IMR-90 (cell line): ENCODE measurements at regions not wholly inside any gene's neighbourhood (a gene's known extent, or its start where the extent isn't known, plus 50 kb on each side); places are given as distances from the start of the nearest gene placed in this dataset.

Experiments used
- ATAC-seq: fragments of 200-7000 bp; cut with Tn5 transposase; 2 replicates; pipeline ENCODE4 v1.9.1; 2020; ENCODE audit warnings: low read depth, mild to moderate bottlenecking, moderate library complexity
- BruUV-seq: library from RNA; stranded (reverse); fragments of 400-500 nt; replicated peaks from 2 replicates; lab custom pipeline; 2021; lab: Mats Ljungman, UMichigan
- CTCF ChIA-PET: fragments of 300-600 bp; formaldehyde crosslinking; extraction: SDS; loops from one replicate; lab custom pipeline; 2021; ENCODE audit warnings: antibody characterized with exemption; lab: Yijun Ruan, JAX
- POLR2A ChIA-PET: fragments of 300-600 bp; sonication (Branson Sonifier 250); formaldehyde crosslinking; loops from one replicate; lab custom pipeline; 2022; ENCODE audit warnings: antibody characterized with exemption; ENCODE audit not compliant: unreplicated experiment; lab: Charles Lee
- DNase-seq: peaks from one replicate; pipeline ENCODE4 v3.0.0; 2013
- H2AFZ ChIP-seq: replicated peaks from 2 replicates; pipeline ENCODE3; 2013; ENCODE audit warnings: low read length, mild to moderate bottlenecking; ENCODE audit not compliant: poor library complexity
- H2AK5ac ChIP-seq: 2 replicates; pipeline ENCODE4 v1.6.1; 2013; ENCODE audit warnings: low read depth, low read length, inconsistent platforms
- H2AK9ac ChIP-seq: replicated peaks from 2 replicates; pipeline ENCODE3; 2013; ENCODE audit warnings: mild to moderate bottlenecking, low read depth, low read length, moderate library complexity; ENCODE audit not compliant: poor library complexity
- H2BK120ac ChIP-seq: 2 replicates; pipeline ENCODE4 v1.6.1; 2013; ENCODE audit warnings: low read depth, low read length, inconsistent platforms
- H2BK15ac ChIP-seq: 3 replicates; pipeline ENCODE4 v1.6.1; 2013; ENCODE audit warnings: low read depth, low read length, inconsistent platforms
- H2BK20ac ChIP-seq: 2 replicates; pipeline ENCODE4 v1.6.1; 2013; ENCODE audit warnings: low read depth, mild to moderate bottlenecking, inconsistent platforms, low read length, moderate library complexity
- H2BK5ac ChIP-seq: 2 replicates; pipeline ENCODE4 v1.6.1; 2013; ENCODE audit warnings: mild to moderate bottlenecking, low read depth, low read length, inconsistent platforms; ENCODE audit not compliant: poor library complexity, severe bottlenecking
- H3K14ac ChIP-seq: replicated peaks from 2 replicates; pipeline ENCODE4 v1.6.1; 2013; ENCODE audit warnings: low read depth, low read length, inconsistent platforms
- H3K18ac ChIP-seq: 2 replicates; pipeline ENCODE4 v1.6.1; 2013; ENCODE audit warnings: low read depth, low read length, control low read depth
- H3K23ac ChIP-seq: 2 replicates; pipeline ENCODE4 v1.6.1; 2013; ENCODE audit warnings: low read depth, low read length, inconsistent platforms
- H3K27ac ChIP-seq: 2 replicates; pipeline ENCODE4 v1.5.1; 2013; ENCODE audit warnings: mild to moderate bottlenecking, control low read depth, low read length; ENCODE audit not compliant: insufficient read depth
- H3K27me3 ChIP-seq: 2 replicates; pipeline ENCODE4 v1.6.1; 2013; ENCODE audit warnings: low read length; ENCODE audit not compliant: control insufficient read depth, insufficient read depth
- H3K36me3 ChIP-seq: 2 replicates; pipeline ENCODE4 v1.6.1; 2013; ENCODE audit warnings: low read length, mixed read lengths; ENCODE audit not compliant: control insufficient read depth, insufficient read depth
- H3K4ac ChIP-seq: 2 replicates; pipeline ENCODE4 v1.6.1; 2013; ENCODE audit warnings: low read depth, low read length, inconsistent platforms
- H3K4me1 ChIP-seq: 2 replicates; pipeline ENCODE4 v1.6.1; 2013; ENCODE audit warnings: low read length, mixed read lengths; ENCODE audit not compliant: control insufficient read depth, insufficient read depth
- H3K4me2 ChIP-seq: 2 replicates; pipeline ENCODE4 v1.6.1; 2013; ENCODE audit warnings: low read depth, mild to moderate bottlenecking, control low read depth, low read length, moderate library complexity
- H3K4me3 ChIP-seq: 2 replicates; pipeline ENCODE4 v1.5.1; 2013; ENCODE audit warnings: low read depth, mild to moderate bottlenecking, control low read depth, low read length, moderate library complexity; ENCODE audit not compliant: insufficient read depth
- H3K56ac ChIP-seq: 2 replicates; pipeline ENCODE4 v1.6.1; 2013; ENCODE audit warnings: low read length, inconsistent platforms; ENCODE audit not compliant: insufficient read depth; ENCODE audit errors: extremely low read depth
- H3K79me1 ChIP-seq, 2 experiments: 2 replicates each; pipeline ENCODE4 v1.6.1; 2013; ENCODE audit warnings: low read length in 2 of 2, inconsistent platforms in 1 of 2, low read depth in 1 of 2
- H3K9ac ChIP-seq: 2 replicates; pipeline ENCODE4 v1.6.1; 2013; ENCODE audit warnings: low read depth, low read length, control low read depth
- H3K9me1 ChIP-seq: 2 replicates; pipeline ENCODE4 v1.6.1; 2013; ENCODE audit warnings: low read length, inconsistent platforms; ENCODE audit not compliant: insufficient read depth
- H3K9me3 ChIP-seq: 2 replicates; pipeline ENCODE4 v1.6.1; 2013; ENCODE audit warnings: low read length; ENCODE audit not compliant: control insufficient read depth, insufficient read depth
- H4K20me1 ChIP-seq: 2 replicates; pipeline ENCODE4 v1.6.1; 2013; ENCODE audit warnings: low read length, inconsistent platforms; ENCODE audit not compliant: insufficient read depth
- H4K5ac ChIP-seq: 2 replicates; pipeline ENCODE4 v1.6.1; 2013; ENCODE audit warnings: mild to moderate bottlenecking, low read depth, low read length, control low read depth
- H4K8ac ChIP-seq, 2 experiments: 2 replicates each; pipeline ENCODE4 v1.6.1; 2013; ENCODE audit warnings: low read depth in 2 of 2, low read length in 2 of 2, control low read depth in 1 of 2, inconsistent platforms in 1 of 2
- H4K91ac ChIP-seq: 2 replicates; pipeline ENCODE4 v1.6.1; 2013; ENCODE audit warnings: low read depth, low read length, inconsistent platforms; ENCODE audit not compliant: insufficient read depth
- BHLHE40 ChIP-seq: fragments of 150-350 bp; IDR thresholded peaks from 2 replicates; pipeline ENCODE4 v1.6.1; 2016; ENCODE audit warnings: mild to moderate bottlenecking, low read depth, low read length
- CEBPB ChIP-seq: IDR thresholded peaks from 2 replicates; pipeline ENCODE4 v1.6.1; 2012; ENCODE audit warnings: low read depth, low read length, improper control_type of control experiment
- CHD1 ChIP-seq: IDR thresholded peaks from 2 replicates; pipeline ENCODE4 v1.6.1; 2012; ENCODE audit warnings: low read depth, low read length, improper control_type of control experiment
- FOS ChIP-seq: fragments of 150-350 bp; IDR thresholded peaks from 2 replicates; pipeline ENCODE4 v1.6.1; 2016; ENCODE audit warnings: low read depth, low read length
- MAZ ChIP-seq: IDR thresholded peaks from 2 replicates; pipeline ENCODE4 v1.6.1; 2012; ENCODE audit warnings: low read depth, mild to moderate bottlenecking, low read length, improper control_type of control experiment, moderate library complexity, borderline replicate concordance
- MXI1 ChIP-seq: IDR thresholded peaks from 2 replicates; pipeline ENCODE4 v1.6.1; 2012; ENCODE audit warnings: low read depth, mild to moderate bottlenecking, low read length, moderate library complexity, borderline replicate concordance
- NFE2L2 ChIP-seq: fragments of 150-350 bp; IDR thresholded peaks from 2 replicates; pipeline ENCODE4 v1.6.1; 2016; ENCODE audit warnings: low read depth, mild to moderate bottlenecking, low read length
- POLR2A ChIP-seq: IDR thresholded peaks from 2 replicates; pipeline ENCODE4 v1.6.1; 2012; ENCODE audit warnings: mild to moderate bottlenecking, low read depth, low read length
- RAD21 ChIP-seq: IDR thresholded peaks from 2 replicates; pipeline ENCODE4 v1.6.1; 2012; ENCODE audit warnings: low read length, improper control_type of control experiment
- RFX5 ChIP-seq: IDR thresholded peaks from 2 replicates; pipeline ENCODE4 v1.8.0; 2012; ENCODE audit warnings: low read depth, mild to moderate bottlenecking, low read length, moderate library complexity
- SMC3 ChIP-seq: fragments of 150-350 bp; IDR thresholded peaks from 2 replicates; pipeline ENCODE4 v1.6.1; 2016; ENCODE audit warnings: low read depth, mild to moderate bottlenecking, antibody characterized with exemption, low read length, moderate library complexity
- WGBS, 2 experiments: methylation state at CpG; one replicate each; pipeline versions ENCODE4 v1.1.5 to v1.1.7; 2013; ENCODE audit warnings: missing lambda C conversion rate in 2 of 2; ENCODE audit not compliant: insufficient read length in 1 of 2; ENCODE audit errors: extremely low coverage in 2 of 2; 5-methylcytosine and 5-hydroxymethylcytosine counted together
- dilution Hi-C: fragments of 300-500 bp; cut with HindIII; formaldehyde crosslinking; loops from one replicate; pipeline ENCODE4 v1.14.3; 2018; ENCODE audit warnings: low sequenced_read_pairs; ENCODE audit not compliant: unreplicated experiment
- in situ Hi-C: fragments of 300-500 bp; cut with MboI; formaldehyde crosslinking; loops from 3 replicates; pipeline ENCODE4 v1.14.3; 2019; ENCODE audit warnings: low sequenced_read_pairs, inconsistent platforms, mixed read lengths
- intact Hi-C: fragments of 100-400 bp; cut with micrococcal nuclease; formaldehyde crosslinking; loops from 2 replicates; pipeline ENCODE4 v1.10.0; 2022
- TF ChIP-seq, protein P1 (sequence below): fragments of 150-350 bp; IDR thresholded peaks from 2 replicates; pipeline ENCODE4 v1.6.1; 2017; ENCODE audit warnings: mild to moderate bottlenecking, antibody characterized with exemption, low read length, low read depth

GRCh38 chr11:131109790-131110189 is 193.5 kb upstream of the SNX19 start:
- POLR2A ChIA-PET, result no interaction called here
- WGBS, 2 experiments, result no CpG with 5 or more reads among the region's 5 CpGs

More at GRCh38 chr11:131109790-131110189, 193.5 kb upstream of the SNX19 start:
- 0 out of 2 replicates have a peak, but pooled peaks cover 4% of the 10 kb centered on the region for H4K20me1 ChIP-seq
- H2AK9ac ChIP-seq, result no peak overlapping the region
- H3K4me3 ChIP-seq, result no peak overlapping the region
- no peak overlapping the region for H3K9ac ChIP-seq
- H4K5ac ChIP-seq, result peak overlapping the region; percentile 8; the same call in 1 of the 2 replicates
- H3K4ac ChIP-seq, result peak overlapping the region; percentile 75
- dilution Hi-C loops (no loop called here), in situ Hi-C loops (no loop called here), intact Hi-C loops (no loop called here)
- H3K27me3 ChIP-seq, result no peaks in the 10 kb centered on the region
- H3K4me2 ChIP-seq, result no peak overlapping the region; the same call in 1 of the 2 replicates
- H3K79me1 ChIP-seq, result no peaks in the 10 kb centered on the region
- H3K27ac ChIP-seq, result peak overlapping the region; percentile 17; the same call in 1 of the 2 replicates
- ATAC-seq, result no peak
- peak overlapping the region; percentile 84 for H2BK20ac ChIP-seq
- H4K8ac ChIP-seq, result peak overlapping the region; percentile 7 to 67; a peak in 1 of 4 replicates
- H2BK15ac ChIP-seq, result peak overlapping the region; percentile 80; the same call in 1 of the 3 replicates
- no peak for DNase-seq
- peaks cover 11% of the 10 kb centered on the region; the same call in 1 of the 2 replicates for H3K9me1 ChIP-seq
- no peak for TF ChIP-seq CEBPB
- TF ChIP-seq SMC3, result no peak
- TF ChIP-seq MXI1, result no peak
- TF ChIP-seq, protein P1, sequence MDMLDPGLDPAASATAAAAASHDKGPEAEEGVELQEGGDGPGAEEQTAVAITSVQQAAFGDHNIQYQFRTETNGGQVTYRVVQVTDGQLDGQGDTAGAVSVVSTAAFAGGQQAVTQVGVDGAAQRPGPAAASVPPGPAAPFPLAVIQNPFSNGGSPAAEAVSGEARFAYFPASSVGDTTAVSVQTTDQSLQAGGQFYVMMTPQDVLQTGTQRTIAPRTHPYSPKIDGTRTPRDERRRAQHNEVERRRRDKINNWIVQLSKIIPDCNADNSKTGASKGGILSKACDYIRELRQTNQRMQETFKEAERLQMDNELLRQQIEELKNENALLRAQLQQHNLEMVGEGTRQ, result no peak
- TF ChIP-seq POLR2A, result no peak
- no peak for TF ChIP-seq BHLHE40
- TF ChIP-seq RAD21, result no peak
- TF ChIP-seq FOS, result no peak
- no peak for TF ChIP-seq NFE2L2
- TF ChIP-seq RFX5, result no peak
- no peak for TF ChIP-seq CHD1
- TF ChIP-seq MAZ, result no peak
- H3K18ac ChIP-seq, result peak overlapping the region; percentile 47; the same call in 1 of the 2 replicates
- no peaks in the 10 kb centered on the region for H3K36me3 ChIP-seq
- peaks cover 9% of the 10 kb centered on the region for H3K4me1 ChIP-seq
- no peak overlapping the region for H3K14ac ChIP-seq
- H2AFZ ChIP-seq, result no peak overlapping the region
- peak overlapping the region; percentile 82 for H2BK120ac ChIP-seq
- peak overlapping the region; percentile 66 for H2BK5ac ChIP-seq
- CTCF ChIA-PET, result no interaction called here
- peak overlapping the region; percentile 83; the same call in 1 of the 2 replicates for H2AK5ac ChIP-seq
- no peak overlapping the region for H3K56ac ChIP-seq
- peak overlapping the region; percentile 75 for H4K91ac ChIP-seq
- no TSS peak for BruUV-seq
- H3K23ac ChIP-seq, result no peak overlapping the region
- H3K9me3 ChIP-seq, result no peaks in the 10 kb centered on the region
